SK-N-SH (cell line): ENCODE measurements at regions not wholly inside any gene's neighbourhood (a gene's known extent, or its start where the extent isn't known, plus 50 kb on each side); places are given as distances from the start of the nearest gene placed in this dataset.
"Not testable (repeated sequence)": the region's sequence is repeated elsewhere in the genome, so short reads cannot be mapped to it uniquely, and the experiment has no call there.

Source experiments
- CHD2 ChIP-seq: fragments of 150-350 bp; IDR thresholded peaks from 2 replicates; pipeline ENCODE4 v1.6.1; 2018; ENCODE audit warnings: low read length; ENCODE audit not compliant: partially characterized antibody
- CTCF ChIP-seq: fragments of 200-600 bp; sonication (generic); IDR thresholded peaks from 2 replicates; pipeline ENCODE4 v1.6.1; 2017; ENCODE audit warnings: antibody characterized with exemption, mild to moderate bottlenecking, moderate library complexity
- ELF1 ChIP-seq: IDR thresholded peaks from 2 replicates; pipeline ENCODE4 v1.4.0; 2012
- EP300 ChIP-seq, 2 experiments: IDR thresholded peaks; 2 replicates each; pipeline versions ENCODE4 v1.4.0 to v1.6.1; 2012; ENCODE audit warnings: borderline replicate concordance in 1 of 2, low read depth in 1 of 2, low read length in 1 of 2
- EZH2phosphoT487 ChIP-seq: fragments of 200-600 bp; sonication (generic); IDR thresholded peaks from 2 replicates; pipeline ENCODE4 v1.6.1; 2017; ENCODE audit warnings: low read depth, mixed run types, mild to moderate bottlenecking, antibody characterized with exemption, moderate library complexity, borderline replicate concordance
- GABPA ChIP-seq: IDR thresholded peaks from 2 replicates; pipeline ENCODE4 v1.4.0; 2012; ENCODE audit warnings: low read depth, mild to moderate bottlenecking
- IRF3 ChIP-seq: fragments of 150-350 bp; IDR thresholded peaks from 2 replicates; pipeline ENCODE4 v1.6.1; 2016; ENCODE audit warnings: mild to moderate bottlenecking, low read depth, low read length
- NFIC ChIP-seq: IDR thresholded peaks from 2 replicates; pipeline ENCODE4 v1.4.0; 2012; ENCODE audit warnings: borderline replicate concordance
- REST ChIP-seq: IDR thresholded peaks from 2 replicates; pipeline ENCODE4 v1.6.1; 2012; ENCODE audit warnings: mild to moderate bottlenecking, low read depth, low read length, moderate library complexity
- SIN3A ChIP-seq: IDR thresholded peaks from 2 replicates; pipeline ENCODE4 v1.6.1; 2012; ENCODE audit warnings: low read depth, mild to moderate bottlenecking, low read length, moderate library complexity, borderline replicate concordance
- SMC3 ChIP-seq: IDR thresholded peaks from 2 replicates; pipeline ENCODE4 v1.6.1; 2012; ENCODE audit warnings: low read depth, low read length, improper control_type of control experiment
- USF1 ChIP-seq: IDR thresholded peaks from 2 replicates; pipeline ENCODE4 v1.4.0; 2012; ENCODE audit warnings: low read depth, borderline replicate concordance
- USF2 ChIP-seq: fragments of 150-350 bp; IDR thresholded peaks from 2 replicates; pipeline ENCODE4 v1.6.1; 2017; ENCODE audit warnings: antibody characterized with exemption, low read length, low read depth, borderline replicate concordance

GRCh38 chr16:29181921-29182411 is 197.1 kb downstream of the LAT start:
- 0 out of 2 replicates have a peak, but pooled peaks have one; percentile 16 for TF ChIP-seq CTCF
- not testable (repeated sequence) for TF ChIP-seq CHD2; USF2; EZH2phosphoT487; SIN3A; ELF1; REST; USF1; IRF3; EP300 (IDR thresholded peaks at IDR 0.05; ENCODE audit: borderline replicate concordance in 1 of 2, low read depth in 1 of 2, low read length in 1 of 2); NFIC; SMC3; GABPA
